ENCODE measurements at regions not wholly inside any gene's neighbourhood (a gene's known extent, or its start where the extent isn't known, plus 50 kb on each side); places are given as distances from the start of the nearest gene placed in this dataset.
A peak's percentile ranks its signal among the peaks of the same experiment; 100 is the strongest.
"Not testable (repeated sequence)": the region's sequence is repeated elsewhere in the genome, so short reads cannot be mapped to it uniquely, and the experiment has no call there.

GRCh38 chr3:177361081-177361938 lies 164.0 kb upstream of the TBL1XR1 start:
- peak; percentile 62 for DNase-seq (ENCODE audit: insufficient read length, low spot score, missing footprints)
- no peak overlapping the region for H3K4me3 ChIP-seq (ENCODE audit: insufficient read depth, low read length)
- H3K4me1 ChIP-seq (ENCODE audit: insufficient read depth, low read length) = peaks cover 42% of the 10 kb centered on the region
- no peaks in the 10 kb centered on the region for H3K27me3 ChIP-seq (ENCODE audit: insufficient read depth, low read length)
- H3K36me3 ChIP-seq (ENCODE audit: insufficient read depth, low read length) = no peaks in the 10 kb centered on the region
- peak overlapping the region; percentile 57 for H2AFZ ChIP-seq (ENCODE audit: low read length)
- peak overlapping the region; percentile 55 for H3K27ac ChIP-seq (ENCODE audit: low read depth, low read length)
- no peaks in the 10 kb centered on the region for H4K20me1 ChIP-seq (ENCODE audit: insufficient read depth, low read length)
- no peak overlapping the region for H3K4me2 ChIP-seq (ENCODE audit: insufficient read depth, low read length)
- H3K79me2 ChIP-seq (ENCODE audit: insufficient read depth, low read length) = no peaks in the 10 kb centered on the region
- no peaks in the 10 kb centered on the region for H3K9me3 ChIP-seq (ENCODE audit: low read depth, low read length)
- TF ChIP-seq CTCF (IDR thresholded peaks at IDR 0.05; ENCODE audit: extremely low read depth, low read depth, low read length) = no peak

DNA sequence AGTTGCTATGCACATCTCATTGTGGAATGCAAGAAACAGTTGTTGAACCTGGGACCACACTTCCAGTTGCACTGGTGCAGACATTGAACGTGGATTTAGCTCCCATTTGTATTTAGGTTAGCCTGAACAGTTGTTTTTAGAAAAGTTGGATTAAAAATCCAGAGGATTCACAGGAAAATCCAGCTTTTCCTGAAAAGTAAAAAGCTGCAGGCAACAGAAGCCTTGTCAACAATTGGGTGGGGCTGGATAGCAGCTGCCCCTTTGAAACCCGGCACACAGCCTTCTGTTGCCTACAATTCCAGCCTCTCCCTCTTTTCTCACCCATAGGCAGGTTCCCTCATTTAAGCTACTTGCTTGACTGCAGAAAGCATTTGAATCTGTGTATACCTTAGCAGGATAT lies 165.3 kb upstream of the TBL1XR1 start:
- no peak overlapping the region for H3K27ac ChIP-seq (ENCODE audit: low read depth, low read length)
- H4K20me1 ChIP-seq (ENCODE audit: insufficient read depth, low read length) = no peaks in the 10 kb centered on the region
- no peaks in the 10 kb centered on the region for H3K27me3 ChIP-seq (ENCODE audit: insufficient read depth, low read length)
- no peak overlapping the region for H3K4me2 ChIP-seq (ENCODE audit: insufficient read depth, low read length)
- H3K79me2 ChIP-seq (ENCODE audit: insufficient read depth, low read length) = no peaks in the 10 kb centered on the region
- DNase-seq (ENCODE audit: insufficient read length, low spot score, missing footprints) = peak; percentile 72
- no peak for TF ChIP-seq CTCF (IDR thresholded peaks at IDR 0.05; ENCODE audit: extremely low read depth, low read depth, low read length)
- no peak overlapping the region for H3K4me3 ChIP-seq (ENCODE audit: insufficient read depth, low read length)
- no peak overlapping the region for H2AFZ ChIP-seq (ENCODE audit: low read length)
- no peaks in the 10 kb centered on the region for H3K9me3 ChIP-seq (ENCODE audit: low read depth, low read length)
- H3K4me1 ChIP-seq (ENCODE audit: insufficient read depth, low read length) = peaks cover 32% of the 10 kb centered on the region
- no peaks in the 10 kb centered on the region for H3K36me3 ChIP-seq (ENCODE audit: insufficient read depth, low read length)

DNA sequence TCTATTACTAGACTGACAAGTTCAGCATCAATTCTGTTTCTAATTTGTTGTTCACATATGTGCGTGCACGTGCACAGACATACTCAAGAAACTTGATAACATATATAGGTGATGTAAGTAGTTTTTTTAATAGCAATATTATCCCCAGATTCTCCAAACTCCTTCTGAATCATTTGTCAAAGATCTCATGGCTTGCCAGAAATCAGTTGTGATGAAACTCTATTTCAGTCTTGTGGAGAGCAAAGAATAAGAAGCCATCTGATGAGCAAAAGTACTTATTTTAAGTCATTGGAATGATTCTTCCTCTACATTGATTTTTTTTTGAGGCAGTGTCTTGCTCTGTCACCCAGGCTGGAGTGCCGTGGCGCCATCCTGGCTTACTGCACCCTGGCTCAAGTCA lies 167.0 kb upstream of the TBL1XR1 start:
- no peaks in the 10 kb centered on the region for H4K20me1 ChIP-seq (ENCODE audit: insufficient read depth, low read length)

DNA sequence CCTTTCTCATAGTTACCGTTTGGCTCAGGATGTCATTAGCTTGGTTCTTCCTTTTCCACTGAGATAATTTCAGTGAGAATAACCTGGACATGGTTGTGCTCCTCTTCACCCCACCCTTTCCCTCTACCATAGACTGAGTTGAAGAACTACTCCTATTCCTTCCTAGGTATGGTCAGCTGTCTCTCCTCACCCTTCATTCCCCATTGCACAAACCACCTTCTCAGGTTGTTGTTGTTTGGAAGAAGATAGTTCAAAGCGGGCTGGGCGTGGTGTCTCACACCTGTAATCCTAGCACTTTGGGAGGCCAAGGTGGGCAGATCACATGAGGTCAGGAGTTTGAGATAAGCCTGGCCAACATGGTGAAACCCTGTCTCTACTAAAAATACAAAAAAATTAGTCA lies 168.0 kb upstream of the TBL1XR1 start:
- not testable (repeated sequence) for H3K4me3 ChIP-seq (ENCODE audit: insufficient read depth, low read length); DNase-seq (ENCODE audit: insufficient read length, low spot score, missing footprints); H3K27ac ChIP-seq (ENCODE audit: low read depth, low read length); H3K79me2 ChIP-seq (ENCODE audit: insufficient read depth, low read length); H3K27me3 ChIP-seq (ENCODE audit: insufficient read depth, low read length); H4K20me1 ChIP-seq (ENCODE audit: insufficient read depth, low read length); H2AFZ ChIP-seq (ENCODE audit: low read length); H3K4me1 ChIP-seq (ENCODE audit: insufficient read depth, low read length); H3K9me3 ChIP-seq (ENCODE audit: low read depth, low read length); H3K36me3 ChIP-seq (ENCODE audit: insufficient read depth, low read length); H3K4me2 ChIP-seq (ENCODE audit: insufficient read depth, low read length)

More for the DNA sequence above, 167.0 kb upstream of the TBL1XR1 start:
- H3K27me3 ChIP-seq (ENCODE audit: insufficient read depth, low read length) = no peaks in the 10 kb centered on the region
- H3K9me3 ChIP-seq (ENCODE audit: low read depth, low read length) = no peaks in the 10 kb centered on the region
- H3K4me1 ChIP-seq (ENCODE audit: insufficient read depth, low read length) = peaks cover 17% of the 10 kb centered on the region
- no peaks in the 10 kb centered on the region for H3K79me2 ChIP-seq (ENCODE audit: insufficient read depth, low read length)
- no peaks in the 10 kb centered on the region for H3K36me3 ChIP-seq (ENCODE audit: insufficient read depth, low read length)
- H2AFZ ChIP-seq (ENCODE audit: low read length) = no peak overlapping the region
- TF ChIP-seq CTCF (IDR thresholded peaks at IDR 0.05; ENCODE audit: extremely low read depth, low read depth, low read length) = no peak
- H3K4me2 ChIP-seq (ENCODE audit: insufficient read depth, low read length) = no peak overlapping the region
- H3K27ac ChIP-seq (ENCODE audit: low read depth, low read length) = no peak overlapping the region
- no peak overlapping the region for H3K4me3 ChIP-seq (ENCODE audit: insufficient read depth, low read length)
- no peak for DNase-seq (ENCODE audit: insufficient read length, low spot score, missing footprints)

Data from osteoblast (primary cell).